ENCODE measurements at regions not wholly inside any gene's neighbourhood (a gene's known extent, or its start where the extent isn't known, plus 50 kb on each side); places are given as distances from the start of the nearest gene placed in this dataset.

DNA sequence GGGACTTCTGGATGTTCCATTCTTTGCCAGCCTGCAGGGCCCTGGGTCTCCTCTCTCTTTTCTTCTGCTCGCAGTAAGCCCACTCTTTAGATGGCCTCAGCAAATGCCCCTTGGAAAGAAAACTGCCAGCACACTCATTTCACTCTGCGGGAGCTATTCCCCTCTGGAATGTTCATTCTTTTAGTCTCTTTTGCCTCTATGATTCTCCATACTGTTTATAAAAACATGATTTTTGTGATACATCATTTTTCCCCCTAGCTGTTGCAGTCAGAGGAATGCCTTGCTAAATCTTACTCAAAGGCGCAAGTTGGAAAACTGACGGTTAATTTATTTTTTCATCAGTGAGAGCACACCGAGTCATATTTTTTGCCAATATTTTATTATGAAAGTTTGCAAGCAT, 184.9 kb downstream of the SNX19 start:
- DNase-seq (ENCODE audit: low spot score): no peak
- H3K27ac ChIP-seq: no peak overlapping the region
- ChIA-PET CTCF (no interaction called here), POLR2A (ENCODE audit: low non-redundant PET) (no interaction called here)
- TF ChIP-seq, protein P1, sequence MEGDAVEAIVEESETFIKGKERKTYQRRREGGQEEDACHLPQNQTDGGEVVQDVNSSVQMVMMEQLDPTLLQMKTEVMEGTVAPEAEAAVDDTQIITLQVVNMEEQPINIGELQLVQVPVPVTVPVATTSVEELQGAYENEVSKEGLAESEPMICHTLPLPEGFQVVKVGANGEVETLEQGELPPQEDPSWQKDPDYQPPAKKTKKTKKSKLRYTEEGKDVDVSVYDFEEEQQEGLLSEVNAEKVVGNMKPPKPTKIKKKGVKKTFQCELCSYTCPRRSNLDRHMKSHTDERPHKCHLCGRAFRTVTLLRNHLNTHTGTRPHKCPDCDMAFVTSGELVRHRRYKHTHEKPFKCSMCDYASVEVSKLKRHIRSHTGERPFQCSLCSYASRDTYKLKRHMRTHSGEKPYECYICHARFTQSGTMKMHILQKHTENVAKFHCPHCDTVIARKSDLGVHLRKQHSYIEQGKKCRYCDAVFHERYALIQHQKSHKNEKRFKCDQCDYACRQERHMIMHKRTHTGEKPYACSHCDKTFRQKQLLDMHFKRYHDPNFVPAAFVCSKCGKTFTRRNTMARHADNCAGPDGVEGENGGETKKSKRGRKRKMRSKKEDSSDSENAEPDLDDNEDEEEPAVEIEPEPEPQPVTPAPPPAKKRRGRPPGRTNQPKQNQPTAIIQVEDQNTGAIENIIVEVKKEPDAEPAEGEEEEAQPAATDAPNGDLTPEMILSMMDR (conservative IDR thresholded peaks at IDR 0.05; ENCODE audit: low read depth): no peak

DNA sequence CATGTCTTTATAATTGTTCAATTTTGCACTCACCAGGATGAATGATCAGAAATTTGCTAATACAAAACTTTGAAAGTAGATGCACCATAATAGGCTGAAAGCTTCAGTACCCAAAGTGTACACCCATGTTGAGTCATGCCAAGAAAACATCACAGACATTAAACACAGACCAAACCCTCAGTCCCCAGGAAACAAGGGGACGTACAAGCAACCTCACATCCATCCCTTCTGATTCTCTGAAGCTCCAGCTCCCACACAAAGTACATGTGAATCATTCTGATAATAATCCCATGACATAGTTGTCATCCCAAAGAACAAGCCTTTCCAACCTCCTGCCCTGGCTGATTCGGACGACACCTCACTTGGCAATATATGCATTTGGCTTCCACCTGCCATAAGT, 183.8 kb downstream of the SNX19 start:
- DNase-seq (ENCODE audit: low spot score): no peak
- H3K27ac ChIP-seq: no peak overlapping the region
- POLR2A ChIA-PET (ENCODE audit: low non-redundant PET): no interaction called here
- TF ChIP-seq, protein P1 (conservative IDR thresholded peaks at IDR 0.05; ENCODE audit: low read depth): no peak
- CTCF ChIA-PET: interaction anchor here (0.6 kb wide), 1 partner anchor 676 kb away, joined by 3 read pairs; no protein-coding TSS in a partner anchor

DNA sequence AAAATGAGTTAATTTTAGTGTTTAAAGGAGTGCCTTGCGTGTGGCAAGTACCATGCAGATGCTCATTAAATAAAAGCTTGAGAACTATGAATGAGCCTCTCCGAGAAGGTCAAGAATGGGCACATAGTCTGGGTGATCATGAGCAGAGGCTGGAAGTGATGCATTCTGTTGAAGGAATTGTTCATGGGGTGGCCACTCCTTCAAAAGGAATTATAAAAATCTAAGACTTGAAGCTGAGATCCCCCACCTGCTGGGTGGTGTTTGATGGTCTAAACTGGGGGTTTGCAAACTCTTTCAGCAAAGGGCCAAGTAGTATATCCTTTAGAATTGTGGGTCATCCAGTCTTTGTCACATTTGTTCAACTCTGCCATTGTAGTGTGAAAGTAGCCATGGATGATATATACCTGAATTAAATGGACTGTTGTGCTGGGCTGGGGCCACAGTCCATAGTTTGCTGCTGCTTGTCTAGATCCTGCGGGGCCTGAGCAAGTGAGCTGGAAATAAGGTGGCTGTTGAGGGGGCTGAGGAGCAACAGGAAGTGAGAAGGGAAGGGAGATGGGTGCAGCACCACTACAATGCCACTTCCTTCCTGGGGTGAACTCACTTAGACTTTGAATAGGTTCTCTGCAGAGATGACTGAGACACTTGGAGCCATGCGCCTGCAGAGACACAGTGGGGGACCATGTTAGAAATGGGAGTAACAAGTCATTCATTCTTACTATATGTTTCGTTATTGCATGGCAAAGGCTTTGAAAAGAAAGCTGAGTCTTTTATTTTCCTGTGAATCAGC, 179.0 kb downstream of the SNX19 start:
- CTCF ChIA-PET: interaction anchor here (0.6 kb wide), 1 partner anchor 302 kb away, joined by 3 read pairs; no protein-coding TSS in a partner anchor
- TF ChIP-seq, protein P1 (conservative IDR thresholded peaks at IDR 0.05; ENCODE audit: low read depth): no peak
- H3K27ac ChIP-seq: no peak overlapping the region
- DNase-seq (ENCODE audit: low spot score): no peak
- POLR2A ChIA-PET (ENCODE audit: low non-redundant PET): no interaction called here

DNA sequence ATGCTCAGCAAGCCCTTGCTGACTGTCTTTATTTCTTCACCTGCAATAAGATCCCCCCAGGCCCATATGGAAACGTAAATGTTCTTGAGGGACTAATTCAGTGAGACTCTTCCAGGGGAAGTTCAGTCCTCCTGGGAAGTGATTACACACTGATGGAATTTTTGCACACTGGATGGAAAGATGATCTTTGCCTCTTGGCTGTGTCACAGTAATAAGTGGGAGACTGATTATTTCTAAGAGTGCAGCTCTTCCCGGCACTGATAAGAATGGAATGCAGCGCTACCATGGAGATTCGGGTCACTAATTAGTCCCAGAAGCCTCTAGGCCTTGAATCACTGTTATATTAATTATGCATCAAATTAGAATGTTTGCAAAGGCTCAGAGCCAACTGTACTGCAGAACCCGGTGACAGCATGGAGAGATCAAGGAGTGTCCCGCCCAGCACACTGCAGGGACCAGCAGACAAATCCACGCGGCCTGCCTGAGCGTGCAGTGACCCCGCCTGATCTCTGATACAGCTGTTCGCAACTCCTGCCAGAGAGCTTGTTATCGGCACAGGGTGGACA, 178.3 kb downstream of the SNX19 start:
- CTCF ChIA-PET: no interaction called here
- no peak for DNase-seq (ENCODE audit: low spot score)
- POLR2A ChIA-PET (ENCODE audit: low non-redundant PET): no interaction called here
- peak overlapping the region; percentile 40; the same call in 1 of the 2 replicates for H3K27ac ChIP-seq
- TF ChIP-seq, protein P1 (conservative IDR thresholded peaks at IDR 0.05; ENCODE audit: low read depth): no peak

DNA sequence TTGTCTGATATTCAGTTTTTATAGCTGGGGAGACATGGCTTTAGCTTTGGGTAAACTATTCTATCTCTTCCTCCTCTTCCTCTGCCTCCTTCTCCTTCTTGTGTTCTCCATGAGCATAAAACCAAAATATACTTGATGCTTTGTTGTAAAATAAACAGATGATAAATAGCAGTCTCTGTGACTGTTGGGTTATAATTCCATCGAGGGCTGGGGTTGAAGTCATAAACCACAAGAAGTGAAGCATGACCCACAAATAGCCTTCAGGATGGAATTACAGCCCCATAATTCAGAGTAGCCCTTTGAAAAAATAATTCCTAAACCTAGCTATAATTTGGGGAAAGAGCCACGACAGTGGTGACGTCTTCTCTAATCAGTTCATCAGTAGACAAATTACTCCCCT, 177.7 kb downstream of the SNX19 start:
- DNase-seq (ENCODE audit: low spot score): no peak
- ChIA-PET POLR2A (ENCODE audit: low non-redundant PET) (no interaction called here), CTCF (no interaction called here)
- H3K27ac ChIP-seq: no peak overlapping the region
- TF ChIP-seq, protein P1 (conservative IDR thresholded peaks at IDR 0.05; ENCODE audit: low read depth): no peak

DNA sequence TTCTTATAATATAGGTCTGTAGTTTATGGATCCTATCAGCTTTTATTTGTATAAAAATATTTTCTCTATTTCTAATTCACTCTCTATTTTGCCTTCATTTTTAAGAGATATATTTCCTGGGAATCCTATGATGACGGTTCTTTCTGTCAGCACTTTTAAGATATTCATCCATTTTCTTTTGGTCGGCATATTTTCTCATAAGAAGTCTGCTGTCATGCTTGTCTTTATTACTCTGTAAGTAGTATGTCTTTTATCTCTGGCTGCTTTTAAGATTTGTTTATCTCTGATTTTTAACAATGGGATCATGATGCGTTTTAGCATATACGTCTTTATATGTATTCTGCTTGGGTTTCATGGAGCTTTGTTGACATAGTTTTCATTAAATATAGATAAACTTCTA, 175.5 kb downstream of the SNX19 start:
- no peak overlapping the region for H3K27ac ChIP-seq
- DNase-seq (ENCODE audit: low spot score): no peak
- TF ChIP-seq, protein P1 (conservative IDR thresholded peaks at IDR 0.05; ENCODE audit: low read depth): no peak
- ChIA-PET POLR2A (ENCODE audit: low non-redundant PET) (no interaction called here), CTCF (no interaction called here)

Measured in RWPE1 (cell line).